Testis (tissue), 2 donors: ENCODE measurements at regions not wholly inside any gene's neighbourhood (a gene's known extent, or its start where the extent isn't known, plus 50 kb on each side); places are given as distances from the start of the nearest gene placed in this dataset.

ENCODE experiments used
- CTCF ChIP-seq, 3 experiments: fragments of 450-650 bp in 2 of 3; fragments of 200-600 bp in 1 of 3; sonication (generic) in 1 of 3; IDR thresholded peaks; one replicate each; pipeline ENCODE4 v1.5.1; 2016 to 2019; ENCODE audit warnings: antibody characterized with exemption in 3 of 3, mild to moderate bottlenecking in 2 of 3, moderate library complexity in 1 of 3
- POLR2A ChIP-seq: fragments of 450-650 bp; IDR thresholded peaks from one replicate; pipeline ENCODE4 v1.6.1; 2017; ENCODE audit warnings: antibody characterized with exemption, mild to moderate bottlenecking, moderate library complexity

- TF ChIP-seq CTCF (IDR thresholded peaks at IDR 0.05) (no peak), POLR2A (no peak)
These were observed 85.1 kb upstream of the C2CD4B start for GRCh38 chr15:62250186-62250585.
